Cardiac muscle cell (in vitro differentiated cells and primary cell): ENCODE measurements at regions not wholly inside any gene's neighbourhood (a gene's known extent, or its start where the extent isn't known, plus 50 kb on each side); places are given as distances from the start of the nearest gene placed in this dataset.
A peak's percentile ranks its signal among the peaks of the same experiment; 100 is the strongest.
"Not testable (repeated sequence)": the region's sequence is repeated elsewhere in the genome, so short reads cannot be mapped to it uniquely, and the experiment has no call there.

ENCODE experiments used
- DNase-seq, 2 donors: peaks; one replicate each; pipeline versions ENCODE4 v3.0.0 to v3.0.0-alpha.2; 2010 to 2017; ENCODE audit warnings: low read depth in 1 of 2, low spot score in 1 of 2
- H3K27ac ChIP-seq: fragments of 200-600 bp; sonication (generic); 2 replicates; pipeline ENCODE4 v1.5.1; 2016
- H3K27me3 ChIP-seq: fragments of 200-600 bp; sonication (generic); 2 replicates; pipeline ENCODE4 v1.6.0; 2016; ENCODE audit warnings: control low read depth
- H3K36me3 ChIP-seq: fragments of 200-600 bp; sonication (generic); 2 replicates; pipeline ENCODE4 v1.5.1; 2016; ENCODE audit warnings: control low read depth
- H3K4me1 ChIP-seq: fragments of 200-600 bp; sonication (generic); 2 replicates; pipeline ENCODE4 v1.8.1; 2017; ENCODE audit warnings: low read depth, mild to moderate bottlenecking, mixed run types
- H3K4me3 ChIP-seq: fragments of 200-600 bp; sonication (generic); 2 replicates; pipeline ENCODE4 v1.5.1; 2016; ENCODE audit warnings: mild to moderate bottlenecking
- H3K9me3 ChIP-seq: fragments of 200-600 bp; sonication (generic); 2 replicates; pipeline ENCODE4 v1.5.1; 2017; ENCODE audit warnings: low read depth, mild to moderate bottlenecking, control low read depth
- CTCF ChIP-seq: IDR thresholded peaks from 2 replicates; pipeline ENCODE4 v1.5.1; 2012; ENCODE audit warnings: low read depth, mild to moderate bottlenecking, low read length

GRCh38 chr3:130151555-130151954 lies 69.9 kb downstream of the ALG1L2 start:
- H3K4me1 ChIP-seq, DNase-seq, H3K4me3 ChIP-seq, H3K27ac ChIP-seq, H3K9me3 ChIP-seq, H3K36me3 ChIP-seq, H3K27me3 ChIP-seq: not testable (repeated sequence)

GRCh38 chr3:130153247-130153646 lies 71.6 kb downstream of the ALG1L2 start:
- not testable (repeated sequence) for H3K27me3 ChIP-seq, H3K4me1 ChIP-seq, H3K27ac ChIP-seq, DNase-seq, H3K4me3 ChIP-seq, H3K9me3 ChIP-seq, H3K36me3 ChIP-seq

GRCh38 chr3:130155464-130155863 lies 73.8 kb downstream of the ALG1L2 start:
- H3K4me1 ChIP-seq, H3K4me3 ChIP-seq, H3K9me3 ChIP-seq, H3K27ac ChIP-seq, DNase-seq, H3K27me3 ChIP-seq, H3K36me3 ChIP-seq: not testable (repeated sequence)
- TF ChIP-seq CTCF, result peak; percentile 9

- DNase-seq, result peak in 1 of 2 donors; percentile 9
- not testable (repeated sequence) for H3K4me3 ChIP-seq, H3K27ac ChIP-seq, H3K9me3 ChIP-seq, H3K4me1 ChIP-seq, H3K36me3 ChIP-seq, H3K27me3 ChIP-seq
Observed at GRCh38 chr3:130166856-130167255, 85.2 kb downstream of the ALG1L2 start.

GRCh38 chr3:130175195-130175594 lies 93.6 kb downstream of the ALG1L2 start:
- H3K4me1 ChIP-seq, result peaks cover 14% of the 10 kb centered on the region
- H3K36me3 ChIP-seq, H3K27ac ChIP-seq, H3K4me3 ChIP-seq, H3K27me3 ChIP-seq, H3K9me3 ChIP-seq, DNase-seq: not testable (repeated sequence)

GRCh38 chr3:130176476-130177256 lies 95.0 kb downstream of the ALG1L2 start:
- DNase-seq, H3K36me3 ChIP-seq, H3K27ac ChIP-seq, H3K4me3 ChIP-seq, H3K27me3 ChIP-seq, H3K9me3 ChIP-seq: not testable (repeated sequence)
- peaks cover 19% of the 10 kb centered on the region for H3K4me1 ChIP-seq

- not testable (repeated sequence) for H3K9me3 ChIP-seq, H3K36me3 ChIP-seq, DNase-seq, H3K27me3 ChIP-seq, H3K4me3 ChIP-seq, H3K27ac ChIP-seq
- H3K4me1 ChIP-seq, result peaks cover 36% of the 10 kb centered on the region
Observed at GRCh38 chr3:130178835-130179234, 97.2 kb downstream of the ALG1L2 start.

- not testable (repeated sequence) for H3K27me3 ChIP-seq, H3K4me3 ChIP-seq, H3K27ac ChIP-seq, H3K36me3 ChIP-seq, H3K9me3 ChIP-seq
- peaks cover 40% of the 10 kb centered on the region for H3K4me1 ChIP-seq
- peak in 1 of 2 donors; percentile 11 for DNase-seq
Observed at GRCh38 chr3:130179353-130179970, 97.8 kb downstream of the ALG1L2 start.

GRCh38 chr3:130182475-130182874 lies 100.8 kb downstream of the ALG1L2 start:
- DNase-seq, H3K36me3 ChIP-seq, H3K27ac ChIP-seq, H3K4me3 ChIP-seq, H3K27me3 ChIP-seq, H3K9me3 ChIP-seq: not testable (repeated sequence)
- H3K4me1 ChIP-seq, result peaks cover 36% of the 10 kb centered on the region

GRCh38 chr3:130183689-130184088 lies 102.1 kb downstream of the ALG1L2 start:
- H3K36me3 ChIP-seq, H3K27ac ChIP-seq, H3K4me3 ChIP-seq, H3K27me3 ChIP-seq, DNase-seq, H3K9me3 ChIP-seq: not testable (repeated sequence)
- peaks cover 36% of the 10 kb centered on the region for H3K4me1 ChIP-seq

- not testable (repeated sequence) for H3K27ac ChIP-seq, H3K27me3 ChIP-seq, H3K4me3 ChIP-seq, DNase-seq, H3K36me3 ChIP-seq, H3K9me3 ChIP-seq
- H3K4me1 ChIP-seq, result peaks cover 33% of the 10 kb centered on the region
Observed at GRCh38 chr3:130184152-130185024, 102.8 kb downstream of the ALG1L2 start.

- not testable (repeated sequence) for H3K4me3 ChIP-seq, H3K9me3 ChIP-seq, H3K36me3 ChIP-seq, H3K4me1 ChIP-seq, H3K27ac ChIP-seq, H3K27me3 ChIP-seq
- peak in 1 of 2 donors; percentile 4 for DNase-seq
Observed at GRCh38 chr3:130201272-130201671, 119.6 kb downstream of the ALG1L2 start.

GRCh38 chr3:130203633-130204032 lies 122.0 kb downstream of the ALG1L2 start:
- H3K27ac ChIP-seq, H3K4me1 ChIP-seq: not testable (repeated sequence)

More at GRCh38 chr3:130203633-130204032, 122.0 kb downstream of the ALG1L2 start:
- H3K9me3 ChIP-seq, DNase-seq, H3K4me3 ChIP-seq, H3K27me3 ChIP-seq, H3K36me3 ChIP-seq: not testable (repeated sequence)
